GM06990 (cell line): ENCODE measurements at regions not wholly inside any gene's neighbourhood (a gene's known extent, or its start where the extent isn't known, plus 50 kb on each side); places are given as distances from the start of the nearest gene placed in this dataset.

ENCODE experiments used
- DNase-seq: peaks from one replicate; pipeline ENCODE4 v3.0.0-alpha.2; 2011; ENCODE audit not compliant: insufficient read length; ENCODE audit errors: extremely low read depth
- H3K27me3 ChIP-seq: replicated peaks from 2 replicates; pipeline ENCODE4 v1.6.0; 2011; ENCODE audit warnings: low read length; ENCODE audit not compliant: control insufficient read depth, insufficient read depth
- H3K36me3 ChIP-seq: 2 replicates; pipeline ENCODE4 v1.5.1; 2011; ENCODE audit warnings: low read length; ENCODE audit not compliant: control insufficient read depth, insufficient read depth
- H3K4me3 ChIP-seq: replicated peaks from 2 replicates; pipeline ENCODE4 v1.5.1; 2011; ENCODE audit warnings: low read depth, mild to moderate bottlenecking, control low read depth, low read length
- TF ChIP-seq, protein P1 (sequence below): IDR thresholded peaks from 2 replicates; pipeline ENCODE4 v1.5.1; 2011; ENCODE audit warnings: low read length, control low read depth, mild to moderate bottlenecking, inconsistent platforms; ENCODE audit not compliant: insufficient read depth, poor library complexity, severe bottlenecking

- TF ChIP-seq, protein P1, sequence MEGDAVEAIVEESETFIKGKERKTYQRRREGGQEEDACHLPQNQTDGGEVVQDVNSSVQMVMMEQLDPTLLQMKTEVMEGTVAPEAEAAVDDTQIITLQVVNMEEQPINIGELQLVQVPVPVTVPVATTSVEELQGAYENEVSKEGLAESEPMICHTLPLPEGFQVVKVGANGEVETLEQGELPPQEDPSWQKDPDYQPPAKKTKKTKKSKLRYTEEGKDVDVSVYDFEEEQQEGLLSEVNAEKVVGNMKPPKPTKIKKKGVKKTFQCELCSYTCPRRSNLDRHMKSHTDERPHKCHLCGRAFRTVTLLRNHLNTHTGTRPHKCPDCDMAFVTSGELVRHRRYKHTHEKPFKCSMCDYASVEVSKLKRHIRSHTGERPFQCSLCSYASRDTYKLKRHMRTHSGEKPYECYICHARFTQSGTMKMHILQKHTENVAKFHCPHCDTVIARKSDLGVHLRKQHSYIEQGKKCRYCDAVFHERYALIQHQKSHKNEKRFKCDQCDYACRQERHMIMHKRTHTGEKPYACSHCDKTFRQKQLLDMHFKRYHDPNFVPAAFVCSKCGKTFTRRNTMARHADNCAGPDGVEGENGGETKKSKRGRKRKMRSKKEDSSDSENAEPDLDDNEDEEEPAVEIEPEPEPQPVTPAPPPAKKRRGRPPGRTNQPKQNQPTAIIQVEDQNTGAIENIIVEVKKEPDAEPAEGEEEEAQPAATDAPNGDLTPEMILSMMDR: no peak
Measured at GRCh38 chr1:30129001-30129408, 594.4 kb downstream of the MATN1 start.

GRCh38 chr1:30126848-30127247 is 596.5 kb downstream of the MATN1 start:
- Histone ChIP-seq H3K36me3 (no peaks in the 10 kb centered on the region), H3K4me3 (no peak overlapping the region), H3K27me3 (no peaks in the 10 kb centered on the region; the same call in none of the 2 replicates)
- no peak for DNase-seq
- TF ChIP-seq, protein P1: no peak

More at GRCh38 chr1:30129001-30129408, 594.4 kb downstream of the MATN1 start:
- DNase-seq: no peak
- H3K36me3 ChIP-seq: no peaks in the 10 kb centered on the region
- no peak overlapping the region for H3K4me3 ChIP-seq
- H3K27me3 ChIP-seq: no peaks in the 10 kb centered on the region; the same call in 1 of the 2 replicates

GRCh38 chr1:30125821-30126170 is 597.6 kb downstream of the MATN1 start:
- DNase-seq: no peak
- TF ChIP-seq, protein P1: no peak
- no peaks in the 10 kb centered on the region; the same call in none of the 2 replicates for H3K27me3 ChIP-seq
- no peaks in the 10 kb centered on the region for H3K36me3 ChIP-seq
- no peak overlapping the region for H3K4me3 ChIP-seq

- H3K27me3 ChIP-seq: no peaks in the 10 kb centered on the region; the same call in none of the 2 replicates
- H3K36me3 ChIP-seq: no peaks in the 10 kb centered on the region
- DNase-seq: no peak
- TF ChIP-seq, protein P1: no peak
- no peak overlapping the region for H3K4me3 ChIP-seq
Measured at GRCh38 chr1:30125021-30125820, 598.2 kb downstream of the MATN1 start.

DNA sequence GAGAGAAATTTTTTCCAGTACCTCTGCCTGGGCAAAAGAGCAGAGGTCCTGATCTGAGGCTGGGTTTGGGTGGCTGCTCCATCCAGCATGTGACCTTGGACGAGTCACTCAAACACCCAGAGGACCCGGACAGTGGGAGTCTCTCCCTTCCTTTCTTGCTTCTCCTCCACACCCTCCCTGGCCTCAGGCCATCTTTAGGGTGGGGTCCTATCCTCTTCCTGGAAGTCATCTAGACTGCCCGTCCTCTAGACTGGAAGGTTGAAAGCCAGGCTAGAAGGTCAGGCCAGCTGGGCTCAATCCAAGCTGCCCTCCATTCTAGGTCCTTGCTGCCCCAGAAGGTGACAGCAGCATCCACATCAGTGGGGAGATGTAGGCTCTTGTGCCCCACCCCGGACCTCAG is 599.5 kb downstream of the MATN1 start:
- Histone ChIP-seq H3K4me3 (no peak overlapping the region), H3K27me3 (no peaks in the 10 kb centered on the region; the same call in none of the 2 replicates), H3K36me3 (no peaks in the 10 kb centered on the region)
- no peak for DNase-seq
- TF ChIP-seq, protein P1: no peak
